HG03103 (cell line): ENCODE measurements at regions not wholly inside any gene's neighbourhood (a gene's known extent, or its start where the extent isn't known, plus 50 kb on each side); places are given as distances from the start of the nearest gene placed in this dataset.
"Not testable (repeated sequence)": the region's sequence is repeated elsewhere in the genome, so short reads cannot be mapped to it uniquely, and the experiment has no call there.

Source experiments
- ATAC-seq: cut with Tn5 transposase; IDR thresholded peaks from one replicate; pipeline ENCODE4 v1.9.1; 2021; ENCODE audit warnings: low read depth; ENCODE audit not compliant: unreplicated experiment

DNA sequence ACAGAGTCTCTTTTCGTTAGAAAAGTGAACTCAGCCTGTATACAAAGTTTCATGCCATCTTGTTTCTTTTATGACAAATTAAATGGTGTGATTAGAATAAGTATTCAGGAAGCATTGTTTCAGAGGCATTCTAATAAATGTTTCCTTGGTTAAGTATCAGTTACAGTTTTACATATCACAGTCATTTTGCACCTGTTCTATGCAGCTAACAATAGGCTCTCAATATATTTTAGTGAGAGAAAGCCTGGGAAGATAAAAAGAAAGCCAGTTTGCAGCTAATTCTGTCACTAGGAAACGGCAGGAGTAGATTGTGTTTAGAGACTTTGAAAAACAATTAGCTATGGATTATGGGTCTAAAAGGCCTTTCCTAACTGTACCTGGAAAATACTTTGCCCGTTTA lies 252.8 kb downstream of the ZIC1 start:
- ATAC-seq = no peak

DNA sequence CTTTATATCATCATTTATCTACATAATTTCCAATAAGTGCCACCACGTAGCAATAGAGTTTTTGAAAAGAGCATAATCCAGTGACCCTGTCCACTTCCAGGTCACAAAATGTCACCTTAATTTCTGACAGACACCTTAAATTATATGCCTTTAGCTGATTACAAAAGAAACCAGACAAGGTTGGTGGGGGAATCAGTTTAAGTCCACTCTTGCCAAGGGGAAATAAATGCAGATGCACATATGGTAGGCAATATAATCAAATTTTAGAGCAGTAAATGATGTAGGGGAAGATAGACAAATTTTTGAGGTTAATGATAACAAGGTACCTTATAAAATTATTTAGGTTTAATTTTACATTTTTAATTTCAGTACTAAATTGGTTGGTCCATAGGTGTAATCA lies 253.5 kb downstream of the ZIC1 start:
- ATAC-seq = no peak

GRCh38 chr3:147669077-147669476 lies 259.9 kb downstream of the ZIC1 start:
- no peak for ATAC-seq

DNA sequence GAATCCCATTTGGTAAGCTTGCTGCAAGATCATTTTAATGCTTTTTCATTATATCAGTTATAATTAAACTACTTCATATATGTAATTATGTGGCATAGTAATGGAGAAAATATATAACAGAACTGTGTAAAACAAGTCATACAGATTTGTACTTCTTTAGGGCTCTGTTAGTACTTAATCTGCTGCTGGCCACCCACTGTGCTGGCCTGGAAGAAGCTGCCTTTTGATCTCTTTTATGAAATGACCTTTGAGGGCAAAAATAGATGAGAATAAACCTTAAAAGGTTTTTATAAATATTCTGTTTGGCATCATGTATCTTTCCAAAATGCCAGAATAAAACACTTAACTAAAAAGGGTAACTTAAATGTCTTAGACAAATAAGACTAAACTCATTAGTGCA lies 262.9 kb downstream of the ZIC1 start:
- ATAC-seq = no peak

DNA sequence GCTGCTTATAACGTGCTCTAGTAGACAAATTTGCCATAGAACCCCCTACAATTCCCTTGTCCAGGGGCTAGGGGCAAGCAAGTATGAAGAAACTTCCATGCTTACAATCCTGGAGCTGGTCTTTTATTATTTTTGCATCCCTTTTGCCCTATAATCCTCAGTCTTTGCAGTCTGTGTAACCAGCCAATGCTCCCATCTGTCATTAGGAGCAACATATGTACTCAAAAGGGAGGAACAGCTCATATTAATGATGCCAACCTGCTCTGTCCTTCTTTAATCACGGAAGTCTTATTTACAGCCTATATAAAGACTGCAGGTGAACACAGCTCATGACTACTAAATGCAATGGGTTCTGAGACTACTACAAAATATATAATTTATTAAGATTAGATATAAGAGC lies 263.3 kb downstream of the ZIC1 start:
- no peak for ATAC-seq

DNA sequence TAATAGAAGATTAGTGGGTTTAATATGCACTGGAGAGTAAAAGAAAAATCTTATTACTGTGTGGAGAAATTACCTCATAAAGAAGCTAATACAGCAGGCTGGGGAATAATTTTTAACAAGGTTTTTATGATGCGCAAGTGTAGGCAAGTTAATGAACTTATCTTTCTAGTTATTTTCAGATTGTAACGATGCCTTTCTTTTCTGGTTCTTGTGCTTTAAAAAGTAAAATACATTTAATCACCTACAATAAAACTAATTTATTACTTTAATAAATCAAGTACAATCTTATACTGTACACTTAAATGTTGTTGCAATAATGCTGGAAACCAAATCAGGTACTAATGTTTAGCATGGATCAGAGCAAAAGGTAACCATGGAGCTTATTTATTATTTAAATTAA lies 266.6 kb downstream of the ZIC1 start:
- ATAC-seq = no peak

DNA sequence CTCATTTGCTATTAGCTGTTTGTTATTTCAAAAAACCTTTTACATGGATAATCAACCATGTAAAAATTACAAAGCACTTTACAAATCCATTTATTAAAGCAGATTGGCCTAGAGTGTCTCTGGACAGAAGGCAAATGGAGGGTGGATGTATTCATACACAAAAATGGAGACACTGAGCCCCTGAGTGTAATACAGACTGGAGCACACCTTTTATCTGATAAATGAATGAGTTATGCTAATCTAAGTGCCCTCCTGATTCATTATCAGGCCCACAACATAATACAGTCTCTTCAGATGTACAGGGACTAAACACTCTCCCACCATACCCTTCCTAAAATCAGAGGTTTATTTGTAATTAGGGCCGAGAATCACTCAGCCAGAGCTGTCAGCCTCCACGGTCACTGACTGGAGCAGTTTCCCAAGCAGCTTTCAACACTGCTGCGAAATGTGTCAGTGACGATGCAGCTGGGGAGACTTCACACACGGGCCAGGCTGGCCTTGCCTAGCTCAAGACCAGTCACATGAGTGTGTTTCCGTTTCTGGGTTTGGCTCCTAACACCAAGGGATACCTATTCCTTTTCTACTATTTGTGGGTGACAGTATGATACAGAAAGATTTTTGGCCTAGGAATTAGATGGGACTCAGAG lies 271.8 kb downstream of the ZIC1 start:
- no peak for ATAC-seq

DNA sequence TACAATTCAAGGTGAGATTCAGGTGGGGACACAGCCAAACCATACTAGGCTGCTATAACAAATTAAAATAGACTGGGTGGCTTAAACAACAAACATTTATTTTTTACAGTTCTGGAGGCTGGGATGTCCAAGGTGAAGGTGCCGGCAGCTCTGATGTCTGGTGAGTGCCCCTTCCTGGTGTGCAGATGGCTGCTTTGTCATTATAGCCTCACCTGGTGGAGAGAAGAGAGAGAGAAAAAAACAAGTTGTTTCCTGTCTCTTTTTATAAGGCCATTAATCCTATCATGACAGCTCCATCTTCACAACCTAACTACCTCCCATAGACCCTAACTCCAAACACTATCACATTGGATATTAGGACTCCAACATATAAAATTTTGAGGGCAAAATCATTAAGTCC lies 279.7 kb downstream of the ZIC1 start:
- no peak for ATAC-seq

- ATAC-seq = no peak
Observed at GRCh38 chr3:147699175-147699838, 290.1 kb downstream of the ZIC1 start.

DNA sequence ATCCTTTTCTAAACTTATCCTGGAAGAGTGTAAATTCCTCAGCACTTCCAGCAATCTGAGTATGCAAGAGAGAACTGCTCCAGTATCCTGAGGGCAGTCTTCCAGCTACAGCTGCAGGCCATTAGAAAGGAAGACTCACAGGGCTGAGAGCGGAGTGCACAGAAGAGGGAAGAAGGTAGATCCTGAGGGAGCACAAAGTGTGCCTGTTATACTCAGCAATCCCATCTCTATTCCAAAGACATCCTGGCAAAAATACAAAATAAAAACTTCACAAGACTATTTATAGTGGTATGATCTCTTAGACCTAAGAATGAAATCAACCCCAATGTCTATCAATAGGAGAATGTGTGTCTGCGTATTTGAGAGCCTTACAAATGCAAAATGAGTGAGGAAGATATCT lies 292.0 kb downstream of the ZIC1 start:
- ATAC-seq = no peak

- no peak for ATAC-seq
Observed at GRCh38 chr3:147702509-147702908, 293.3 kb downstream of the ZIC1 start.

GRCh38 chr3:147705651-147706051 lies 296.5 kb downstream of the ZIC1 start:
- no peak for ATAC-seq

DNA sequence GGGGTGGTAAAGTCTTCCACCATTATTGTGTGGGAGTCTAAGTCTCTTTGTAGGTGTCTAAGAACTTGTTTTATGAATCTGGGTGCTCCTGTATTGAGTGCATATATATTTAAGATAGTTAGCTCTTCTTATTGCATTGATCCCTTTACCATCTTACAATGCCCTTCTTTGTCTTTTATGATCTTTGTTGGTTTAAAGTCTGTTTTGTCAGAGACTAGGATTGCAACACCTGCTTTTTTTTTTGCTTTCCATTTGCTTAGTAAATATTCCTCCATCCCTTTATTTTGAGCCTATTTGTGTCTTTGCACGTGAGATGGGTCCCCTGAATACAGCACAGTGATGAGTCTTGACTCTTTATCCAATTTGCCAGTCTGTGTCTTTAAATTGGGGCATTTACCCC lies 301.6 kb downstream of the ZIC1 start:
- ATAC-seq = not testable (repeated sequence)

DNA sequence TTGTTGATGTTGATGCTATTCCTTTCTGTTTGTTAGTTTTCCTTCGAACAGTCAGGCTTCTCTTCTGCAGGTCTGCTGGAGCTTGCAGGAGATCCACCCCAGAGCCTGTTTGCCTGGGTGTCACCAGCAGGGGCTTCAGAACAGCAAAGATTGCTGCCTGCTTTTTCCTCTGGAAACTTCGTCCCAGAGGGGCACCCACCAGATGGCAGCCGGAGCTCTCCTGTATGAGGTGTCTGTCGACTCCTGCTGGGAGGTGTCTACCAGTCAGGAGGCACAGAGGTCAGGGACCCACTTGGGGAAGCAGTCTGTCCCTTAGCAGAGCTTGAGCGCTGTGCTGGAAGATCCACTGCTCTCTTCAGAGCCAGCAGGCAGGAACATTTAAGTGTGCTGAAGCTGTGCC lies 303.2 kb downstream of the ZIC1 start:
- ATAC-seq = no peak

DNA sequence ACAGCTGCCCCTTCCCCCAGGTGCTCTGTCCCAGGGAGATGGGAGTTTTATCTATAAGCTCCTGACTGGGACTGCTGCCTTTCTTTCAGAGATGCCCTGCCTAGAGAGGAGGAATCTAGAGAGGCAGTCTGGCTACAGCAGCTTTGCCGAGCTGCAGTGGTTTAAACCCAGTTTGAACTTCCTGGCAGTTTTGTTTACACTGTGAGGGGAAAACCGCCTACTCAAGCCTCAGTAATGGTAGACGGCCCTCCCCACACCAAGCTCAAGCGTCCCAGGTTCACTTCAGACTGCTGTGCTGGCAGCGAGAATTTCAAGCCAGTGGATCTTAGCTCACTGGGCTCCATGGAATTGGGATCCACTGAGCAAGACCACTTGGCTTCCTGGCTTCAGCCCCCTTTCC lies 303.6 kb downstream of the ZIC1 start:
- not testable (repeated sequence) for ATAC-seq

DNA sequence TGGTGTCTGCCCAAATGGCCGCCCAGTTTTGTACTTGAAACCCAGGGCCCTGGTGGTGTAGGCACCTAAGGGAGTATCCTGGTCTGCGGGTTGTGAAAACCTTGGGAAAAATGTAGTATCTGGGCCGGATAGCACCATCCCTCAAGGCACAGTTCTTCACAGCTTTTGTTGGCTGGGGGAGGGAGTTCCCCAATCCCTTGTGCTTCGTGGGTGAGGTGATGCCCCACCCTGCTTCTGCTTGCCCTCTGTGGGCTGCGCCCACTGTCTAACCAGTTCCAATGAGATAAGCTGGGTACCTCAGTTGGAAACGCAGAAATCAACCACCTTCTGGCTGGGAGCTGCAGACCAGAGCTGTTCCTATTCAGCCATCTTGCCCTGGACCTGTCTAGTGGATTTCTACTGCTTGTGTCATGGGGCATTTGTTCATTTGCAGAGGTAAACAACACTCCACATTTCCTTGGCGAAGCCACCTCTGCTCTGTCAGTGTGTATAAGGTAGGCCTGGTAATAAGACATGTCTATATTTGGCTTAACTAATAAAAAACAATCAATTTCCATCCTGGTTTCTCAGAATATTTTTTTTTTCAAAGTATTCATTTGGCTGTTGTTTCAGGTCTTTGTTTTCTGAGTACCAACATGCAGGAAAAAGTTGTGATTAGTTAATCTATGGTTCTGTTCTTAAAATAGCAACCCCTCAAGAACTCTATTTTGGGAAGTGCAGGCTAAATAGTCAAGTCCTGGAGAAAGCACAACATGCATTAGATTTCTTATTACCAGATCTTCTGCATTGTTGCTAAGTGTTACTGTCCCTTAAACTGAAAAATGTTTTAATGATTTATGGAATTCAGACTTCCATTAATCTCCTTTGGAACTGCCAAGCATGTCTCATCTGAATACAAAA lies 304.3 kb downstream of the ZIC1 start:
- no peak for ATAC-seq

DNA sequence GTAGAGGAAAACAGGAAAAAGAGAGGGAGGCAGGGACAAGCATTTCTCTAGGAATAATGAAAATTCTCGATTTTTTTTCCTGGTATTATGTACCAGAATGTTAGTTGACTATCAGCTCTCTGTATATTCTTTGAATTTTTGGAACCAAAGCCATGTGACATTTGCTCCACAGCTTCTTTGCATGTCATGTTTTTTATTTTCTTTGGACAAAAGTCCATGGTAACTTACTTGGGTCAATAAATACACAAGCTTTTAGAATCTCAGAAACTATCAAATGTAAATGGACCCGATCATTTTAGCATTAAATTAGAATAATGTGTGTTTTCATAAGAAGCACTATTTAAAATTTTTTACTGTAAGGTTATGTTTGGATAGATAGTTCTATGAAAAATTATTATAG lies 320.5 kb downstream of the ZIC1 start:
- no peak for ATAC-seq

GRCh38 chr3:147730284-147730683 lies 321.1 kb downstream of the ZIC1 start:
- ATAC-seq = no peak

- no peak for ATAC-seq
Observed at GRCh38 chr3:147733217-147733616, 324.1 kb downstream of the ZIC1 start.

DNA sequence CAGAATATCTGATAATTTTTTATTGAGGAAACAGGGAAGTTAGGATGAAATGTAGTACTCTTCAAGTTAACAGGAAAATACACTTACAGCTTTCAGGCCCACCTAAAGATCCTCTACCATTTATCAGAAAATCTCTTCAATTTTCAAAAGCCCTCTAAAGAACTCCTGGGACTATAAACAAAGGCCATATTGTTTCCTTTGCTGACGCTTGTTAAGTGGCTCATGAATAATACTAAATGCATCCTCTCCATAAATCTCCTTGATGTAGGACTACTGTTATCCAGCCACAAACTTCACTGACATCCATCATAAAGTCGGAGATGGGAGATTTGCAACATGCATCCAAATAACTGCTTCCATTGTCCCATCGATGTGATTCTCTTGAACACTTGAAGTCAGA lies 326.5 kb downstream of the ZIC1 start:
- ATAC-seq = no peak

DNA sequence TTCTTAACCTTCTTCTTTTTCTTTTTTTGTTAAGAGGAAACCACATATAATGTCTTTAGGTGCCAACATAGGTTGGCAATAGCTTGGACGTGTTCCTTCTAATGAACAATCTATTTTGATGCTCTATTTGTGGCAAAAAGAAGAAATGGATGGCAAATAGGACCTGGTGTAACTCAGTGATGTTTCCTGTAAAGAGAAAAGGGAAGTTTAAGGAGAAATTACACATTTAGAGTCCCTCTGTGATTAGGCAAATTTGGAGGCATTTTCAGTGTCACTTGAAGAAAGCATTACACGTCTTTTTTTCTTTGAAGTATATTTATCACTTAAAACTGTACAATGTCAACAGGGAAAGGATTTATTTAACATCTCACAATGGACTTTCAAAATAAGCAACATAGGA lies 327.1 kb downstream of the ZIC1 start:
- no peak for ATAC-seq

DNA sequence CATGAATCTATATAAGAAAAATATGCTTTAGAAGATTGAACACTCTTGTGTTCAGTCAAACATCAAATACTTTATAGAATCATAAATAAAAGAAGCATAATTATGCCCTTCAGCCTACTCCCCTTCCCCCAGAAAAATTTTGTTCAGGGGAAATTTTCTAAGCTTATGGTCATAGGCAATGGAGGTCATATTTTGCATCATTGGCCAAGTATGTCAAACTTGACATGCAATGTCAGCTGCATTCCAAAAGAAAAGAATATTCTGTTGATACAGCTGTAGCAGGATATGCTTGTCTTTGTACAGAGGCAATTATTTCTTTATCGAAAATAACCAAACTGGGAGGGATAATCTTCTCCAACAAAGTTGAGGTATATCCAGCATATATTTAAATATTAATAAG lies 328.2 kb downstream of the ZIC1 start:
- ATAC-seq = no peak
